Loucy (cell line): ENCODE measurements at regions not wholly inside any gene's neighbourhood (a gene's known extent, or its start where the extent isn't known, plus 50 kb on each side); places are given as distances from the start of the nearest gene placed in this dataset.

Experiments
- EZH2phosphoT487 ChIP-seq: fragments of 200-600 bp; IDR thresholded peaks from 2 replicates; pipeline ENCODE4 v1.6.1; 2018; ENCODE audit warnings: antibody characterized with exemption, mild to moderate bottlenecking, moderate library complexity, borderline replicate concordance
- TF ChIP-seq, protein P1 (sequence below): fragments of 200-600 bp; sonication (generic); conservative IDR thresholded peaks from 2 replicates; pipeline ENCODE4 v1.5.1; 2014; ENCODE audit warnings: mild to moderate bottlenecking, antibody characterized with exemption, low read length

DNA sequence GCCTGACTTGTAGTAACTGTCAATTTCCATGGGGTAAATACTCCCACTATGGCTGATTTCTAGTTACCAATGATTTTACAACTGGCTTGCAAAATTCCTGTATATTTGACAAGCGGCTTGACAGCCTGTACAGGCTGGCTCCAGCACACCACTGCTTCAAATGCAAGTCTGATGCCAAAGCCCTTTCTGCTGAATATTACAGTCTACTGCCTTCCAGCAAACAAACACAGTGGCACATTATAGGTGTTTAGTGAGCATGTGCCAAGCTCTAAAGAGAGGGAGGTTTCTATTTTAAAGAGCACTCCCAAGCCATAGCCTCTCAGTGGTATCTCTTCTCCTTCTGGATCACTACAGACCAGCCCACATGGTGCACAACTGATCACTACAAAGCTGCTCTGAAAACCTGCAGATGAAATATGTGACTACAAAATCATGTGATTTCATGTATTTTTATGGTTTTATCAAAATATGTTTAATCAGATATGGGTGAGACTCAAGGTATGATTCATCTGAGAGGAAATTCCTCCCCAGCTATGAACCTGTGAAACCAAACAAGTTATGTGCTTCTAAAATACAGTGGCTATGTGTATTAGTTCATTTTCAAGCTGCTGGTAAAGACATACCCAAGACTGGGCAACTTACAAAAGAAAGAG is 101.5 kb downstream of the RPAP3 start:
- TF ChIP-seq, protein P1, sequence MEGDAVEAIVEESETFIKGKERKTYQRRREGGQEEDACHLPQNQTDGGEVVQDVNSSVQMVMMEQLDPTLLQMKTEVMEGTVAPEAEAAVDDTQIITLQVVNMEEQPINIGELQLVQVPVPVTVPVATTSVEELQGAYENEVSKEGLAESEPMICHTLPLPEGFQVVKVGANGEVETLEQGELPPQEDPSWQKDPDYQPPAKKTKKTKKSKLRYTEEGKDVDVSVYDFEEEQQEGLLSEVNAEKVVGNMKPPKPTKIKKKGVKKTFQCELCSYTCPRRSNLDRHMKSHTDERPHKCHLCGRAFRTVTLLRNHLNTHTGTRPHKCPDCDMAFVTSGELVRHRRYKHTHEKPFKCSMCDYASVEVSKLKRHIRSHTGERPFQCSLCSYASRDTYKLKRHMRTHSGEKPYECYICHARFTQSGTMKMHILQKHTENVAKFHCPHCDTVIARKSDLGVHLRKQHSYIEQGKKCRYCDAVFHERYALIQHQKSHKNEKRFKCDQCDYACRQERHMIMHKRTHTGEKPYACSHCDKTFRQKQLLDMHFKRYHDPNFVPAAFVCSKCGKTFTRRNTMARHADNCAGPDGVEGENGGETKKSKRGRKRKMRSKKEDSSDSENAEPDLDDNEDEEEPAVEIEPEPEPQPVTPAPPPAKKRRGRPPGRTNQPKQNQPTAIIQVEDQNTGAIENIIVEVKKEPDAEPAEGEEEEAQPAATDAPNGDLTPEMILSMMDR: no peak
- no peak for TF ChIP-seq EZH2phosphoT487
